Common myeloid progenitor, CD34-positive (primary cell): ENCODE measurements at regions not wholly inside any gene's neighbourhood (a gene's known extent, or its start where the extent isn't known, plus 50 kb on each side); places are given as distances from the start of the nearest gene placed in this dataset.
"Not testable (repeated sequence)": the region's sequence is repeated elsewhere in the genome, so short reads cannot be mapped to it uniquely, and the experiment has no call there.

Experiments used
- CTCF ChIA-PET: fragments of 350-600 bp; sonication (Branson Sonifier 250); formaldehyde crosslinking; loops from one replicate; lab custom pipeline; 2021; ENCODE audit warnings: antibody characterized with exemption; lab: Charles Lee
- POLR2A ChIA-PET: fragments of 350-600 bp; sonication (Branson Sonifier 250); formaldehyde crosslinking; loops from one replicate; lab custom pipeline; 2021; ENCODE audit warnings: antibody characterized with exemption; lab: Charles Lee
- DNase-seq, 3 donors: peaks; one replicate each; pipeline versions ENCODE4 v3.0.0 to v3.0.0-alpha.2; 2013
- H3K27ac ChIP-seq, 2 experiments: 1 replicate in 1 of 2; 2 replicates in 1 of 2; pipeline ENCODE4 v1.7.0; 2013; ENCODE audit warnings: inconsistent platforms in 2 of 2, low read length in 2 of 2, mild to moderate bottlenecking in 2 of 2, low read depth in 1 of 2, moderate library complexity in 1 of 2; ENCODE audit not compliant: severe bottlenecking in 2 of 2, insufficient read depth in 1 of 2, poor library complexity in 1 of 2
- H3K27me3 ChIP-seq, 5 experiments: replicated peaks in 2 of 5; 1 replicate in 3 of 5; 2 replicates in 2 of 5; pipeline versions ENCODE4 v1.6.1 to v1.7.0; 2013; ENCODE audit warnings: low read length in 4 of 5, mild to moderate bottlenecking in 2 of 5, moderate library complexity in 2 of 5, inconsistent platforms in 1 of 5; ENCODE audit not compliant: insufficient read depth in 5 of 5, control insufficient read depth in 4 of 5
- H3K36me3 ChIP-seq, 4 experiments: 1 replicate in 2 of 4; 2 replicates in 2 of 4; pipeline versions ENCODE4 v1.6.1 to v1.7.0; 2013; ENCODE audit warnings: low read length in 3 of 4, control low read depth in 1 of 4, mild to moderate bottlenecking in 1 of 4; ENCODE audit not compliant: control insufficient read depth in 4 of 4, insufficient read depth in 4 of 4
- H3K4me1 ChIP-seq, 4 experiments: 1 replicate in 3 of 4; 2 replicates in 1 of 4; pipeline versions ENCODE4 v1.6.1 to v1.7.1; 2013; ENCODE audit warnings: low read length in 3 of 4, mild to moderate bottlenecking in 3 of 4, control low read depth in 1 of 4, inconsistent platforms in 1 of 4, moderate library complexity in 1 of 4; ENCODE audit not compliant: control insufficient read depth in 4 of 4, insufficient read depth in 4 of 4; ENCODE audit errors: control extremely low read depth in 1 of 4
- H3K4me3 ChIP-seq, 7 experiments: 1 replicate in 4 of 7; 2 replicates in 3 of 7; pipeline versions ENCODE4 v1.5.1 to v1.7.0; 2013; ENCODE audit warnings: mild to moderate bottlenecking in 7 of 7, low read length in 6 of 7, moderate library complexity in 6 of 7, inconsistent platforms in 2 of 7, low read depth in 2 of 7, control low read depth in 1 of 7; ENCODE audit not compliant: insufficient read depth in 4 of 7, control insufficient read depth in 1 of 7; ENCODE audit errors: extremely low read depth in 1 of 7
- H3K9me3 ChIP-seq, 5 experiments: 1 replicate in 4 of 5; 2 replicates in 1 of 5; pipeline versions ENCODE4 v1.6.1 to v1.7.1; 2013; ENCODE audit warnings: low read length in 4 of 5, mild to moderate bottlenecking in 2 of 5, inconsistent platforms in 1 of 5, low read depth in 1 of 5, moderate library complexity in 1 of 5; ENCODE audit not compliant: control insufficient read depth in 4 of 5, insufficient read depth in 2 of 5; ENCODE audit errors: control extremely low read depth in 1 of 5
- WGBS: methylation state at CpG from one replicate; pipeline ENCODE4 v1.1.5; 2013; ENCODE audit not compliant: insufficient coverage; 5-methylcytosine and 5-hydroxymethylcytosine counted together

GRCh38 chr2:95714398-95714797 is 122.6 kb downstream of the TRIM43 start:
- H3K4me3 ChIP-seq, H3K9me3 ChIP-seq, H3K36me3 ChIP-seq, DNase-seq, POLR2A ChIA-PET, H3K27ac ChIP-seq, H3K27me3 ChIP-seq, CTCF ChIA-PET: not testable (repeated sequence)
- WGBS: 93% methylated on average over 1 of the region's 1 CpG
- H3K4me1 ChIP-seq: peaks cover 0 to 11% (median 6%) of the 10 kb centered on the region in 4 experiments

- DNase-seq: no peak
- CTCF ChIA-PET: no interaction called here
- 97% methylated on average over 7 of the region's 8 CpGs for WGBS
- POLR2A ChIA-PET: no interaction called here
- Histone ChIP-seq H3K36me3 (no peaks in the 10 kb centered on the region), H3K27ac (no peak overlapping the region), H3K4me1 (no peaks in the 10 kb centered on the region), H3K27me3 (peaks cover 0 to 1% (median 0%) of the 10 kb centered on the region in 5 experiments), H3K9me3 (no peaks in the 10 kb centered on the region), H3K4me3 (no peak overlapping the region)
These were observed 127.8 kb downstream of the TRIM43 start for GRCh38 chr2:95719473-95720060.

GRCh38 chr2:95721726-95722125 is 129.9 kb downstream of the TRIM43 start:
- CTCF ChIA-PET: no interaction called here
- no peaks in the 10 kb centered on the region for H3K9me3 ChIP-seq
- over 99% methylated on average over 8 of the region's 8 CpGs for WGBS
- DNase-seq: no peak
- H3K4me3 ChIP-seq: no peak overlapping the region
- H3K36me3 ChIP-seq: no peaks in the 10 kb centered on the region
- POLR2A ChIA-PET: no interaction called here
- H3K27ac ChIP-seq: no peak overlapping the region
- H3K4me1 ChIP-seq: no peaks in the 10 kb centered on the region
- H3K27me3 ChIP-seq: no peaks in the 10 kb centered on the region

- ChIA-PET CTCF (no interaction called here), POLR2A (no interaction called here)
- no peak for DNase-seq
- no peak overlapping the region for H3K27ac ChIP-seq
- H3K9me3 ChIP-seq: no peaks in the 10 kb centered on the region
- 98% methylated on average over 9 of the region's 11 CpGs for WGBS
- H3K4me1 ChIP-seq: no peaks in the 10 kb centered on the region
- H3K36me3 ChIP-seq: no peaks in the 10 kb centered on the region
- no peaks in the 10 kb centered on the region for H3K27me3 ChIP-seq
- no peak overlapping the region for H3K4me3 ChIP-seq
These were observed 130.4 kb downstream of the TRIM43 start for GRCh38 chr2:95722131-95722697.

- H3K4me1 ChIP-seq, POLR2A ChIA-PET, H3K27me3 ChIP-seq, H3K27ac ChIP-seq, H3K4me3 ChIP-seq, H3K36me3 ChIP-seq, DNase-seq, H3K9me3 ChIP-seq: not testable (repeated sequence)
- whole genome bisulfite sequencing: 96% methylated on average over 3 of the region's 4 CpGs
- CTCF ChIA-PET: interaction anchor here (0.9 kb wide), 1 partner anchor 308 kb away, joined by 3 read pairs; no protein-coding TSS in a partner anchor
These were observed 131.9 kb downstream of the TRIM43 start for GRCh38 chr2:95723627-95724210.

GRCh38 chr2:95725191-95725590 is 133.4 kb downstream of the TRIM43 start:
- H3K36me3 ChIP-seq, DNase-seq, H3K27ac ChIP-seq, H3K4me3 ChIP-seq, POLR2A ChIA-PET, H3K9me3 ChIP-seq, H3K4me1 ChIP-seq, H3K27me3 ChIP-seq, CTCF ChIA-PET: not testable (repeated sequence)
- WGBS: 60% methylated on average over 1 of the region's 2 CpGs

GRCh38 chr2:95725677-95726076 is 133.9 kb downstream of the TRIM43 start:
- POLR2A ChIA-PET, H3K4me3 ChIP-seq, CTCF ChIA-PET, H3K4me1 ChIP-seq, H3K9me3 ChIP-seq, H3K27ac ChIP-seq, H3K27me3 ChIP-seq, DNase-seq, H3K36me3 ChIP-seq: not testable (repeated sequence)
- no CpG with 5 or more reads among the region's 1 CpG for WGBS
